Endothelial cell of umbilical vein (primary cell): ENCODE measurements at regions not wholly inside any gene's neighbourhood (a gene's known extent, or its start where the extent isn't known, plus 50 kb on each side); places are given as distances from the start of the nearest gene placed in this dataset.

Experiments used
- BruUV-seq: library from RNA; stranded (reverse); fragments of 400-500 nt; replicated peaks from 2 replicates; lab custom pipeline; 2021; lab: Mats Ljungman, UMichigan
- CTCF ChIA-PET: fragments of 300-600, 350-600 bp; sonication (Branson Sonifier 250); formaldehyde crosslinking; loops from one replicate; lab custom pipeline; 2021; ENCODE audit warnings: antibody characterized with exemption, inconsistent platforms; lab: Charles Lee
- POLR2A ChIA-PET: fragments of 300-600, 350-600 bp; sonication (Branson Sonifier 250); formaldehyde crosslinking; loops from one replicate; lab custom pipeline; 2021; ENCODE audit warnings: antibody characterized with exemption, inconsistent platforms; lab: Charles Lee
- DNase-seq: peaks from one replicate; pipeline ENCODE4 v3.0.0-alpha.2; 2011; ENCODE audit warnings: low read depth, low spot score
- FAIRE-seq: peaks from 2 replicates; lab custom pipeline; 2011; peaks lifted over from hg19 to GRCh38; lab: Jason Lieb, UNC
- H2AFZ ChIP-seq: 2 replicates; pipeline ENCODE4 v1.6.0; 2012; ENCODE audit warnings: low read depth, low read length, control low read depth, inconsistent platforms
- H3K27ac ChIP-seq: 2 replicates; pipeline ENCODE4 v1.5.1; 2011; ENCODE audit warnings: low read depth, mild to moderate bottlenecking, control low read depth, low read length, moderate library complexity; ENCODE audit not compliant: insufficient read depth
- H3K27me3 ChIP-seq, 2 experiments: 2 replicates each; pipeline versions ENCODE4 v1.6.0 to v1.6.1; 2011; ENCODE audit warnings: low read length in 2 of 2, mixed read lengths in 1 of 2; ENCODE audit not compliant: control insufficient read depth in 2 of 2, insufficient read depth in 2 of 2
- H3K36me3 ChIP-seq, 2 experiments: 2 replicates in 1 of 2; 3 replicates in 1 of 2; pipeline ENCODE4 v1.5.1; 2011; ENCODE audit warnings: low read length in 2 of 2, mild to moderate bottlenecking in 1 of 2, moderate library complexity in 1 of 2; ENCODE audit not compliant: control insufficient read depth in 2 of 2, insufficient read depth in 2 of 2; ENCODE audit errors: extremely low read depth in 1 of 2
- H3K4me1 ChIP-seq: 3 replicates; pipeline ENCODE4 v1.5.1; 2011; ENCODE audit warnings: mild to moderate bottlenecking, low read length; ENCODE audit not compliant: control insufficient read depth, insufficient read depth; ENCODE audit errors: extremely low read depth
- H3K4me2 ChIP-seq: 2 replicates; pipeline ENCODE4 v1.6.1; 2011; ENCODE audit warnings: low read length, control low read depth, mixed read lengths; ENCODE audit not compliant: insufficient read depth
- H3K4me3 ChIP-seq, 3 experiments: fragments of 200-600 bp in 1 of 3; sonication (generic), shearing (Covaris generic) in 1 of 3; replicated peaks in 1 of 3; 2 replicates each; pipeline ENCODE4 v1.5.1; 2011 to 2016; ENCODE audit warnings: control low read depth in 3 of 3, low read length in 3 of 3, mild to moderate bottlenecking in 2 of 3, inconsistent platforms in 1 of 3, low read depth in 1 of 3, moderate library complexity in 1 of 3; ENCODE audit not compliant: insufficient read depth in 1 of 3
- H3K79me2 ChIP-seq: 2 replicates; pipeline ENCODE4 v1.6.0; 2012; ENCODE audit warnings: low read length, inconsistent platforms; ENCODE audit not compliant: control insufficient read depth, insufficient read depth
- H3K9ac ChIP-seq: replicated peaks from 2 replicates; pipeline ENCODE3; 2011; ENCODE audit warnings: low read length, control low read depth; ENCODE audit not compliant: insufficient read depth; ENCODE audit errors: extremely low read depth
- H3K9me1 ChIP-seq: replicated peaks from 3 replicates; pipeline ENCODE4 v1.6.0; 2011; ENCODE audit warnings: mild to moderate bottlenecking, low read length; ENCODE audit not compliant: control insufficient read depth, insufficient read depth; ENCODE audit errors: extremely low read depth
- H3K9me3 ChIP-seq: replicated peaks from 2 replicates; pipeline ENCODE4 v1.5.1; 2012; ENCODE audit warnings: low read length, inconsistent platforms; ENCODE audit not compliant: control insufficient read depth, insufficient read depth
- H4K20me1 ChIP-seq: replicated peaks from 2 replicates; pipeline ENCODE3; 2011; ENCODE audit warnings: mild to moderate bottlenecking, low read length; ENCODE audit not compliant: control insufficient read depth, insufficient read depth; ENCODE audit errors: extremely low read depth
- CTCF ChIP-seq, 2 donors: IDR thresholded peaks; 1 replicate in 1 of 2; 2 replicates in 1 of 2; pipeline ENCODE4 v1.5.1; 2011; ENCODE audit warnings: low read length in 2 of 2, mild to moderate bottlenecking in 2 of 2, moderate library complexity in 2 of 2, control low read depth in 1 of 2, inconsistent platforms in 1 of 2, low read depth in 1 of 2; ENCODE audit not compliant: insufficient read depth in 1 of 2; ENCODE audit errors: extremely low read depth in 1 of 2
- EZH2 ChIP-seq: IDR thresholded peaks from 2 replicates; pipeline ENCODE4 v1.6.1; 2012; ENCODE audit warnings: borderline replicate concordance, low read depth, mild to moderate bottlenecking, moderate library complexity, low read length, inconsistent platforms; ENCODE audit not compliant: severe bottlenecking
- FOS ChIP-seq: IDR thresholded peaks from 2 replicates; pipeline ENCODE4 v1.6.1; 2011; ENCODE audit warnings: mild to moderate bottlenecking, low read length, moderate library complexity, borderline replicate concordance; ENCODE audit not compliant: insufficient read depth
- GATA2 ChIP-seq: IDR thresholded peaks from 2 replicates; pipeline ENCODE4 v1.7.0; 2011; ENCODE audit warnings: low read depth, mild to moderate bottlenecking, moderate library complexity, mixed read lengths, low read length; ENCODE audit not compliant: insufficient read length, insufficient read depth
- JUN ChIP-seq: IDR thresholded peaks from 2 replicates; pipeline ENCODE4 v1.6.1; 2011; ENCODE audit warnings: borderline replicate concordance, low read depth; ENCODE audit not compliant: insufficient read length, insufficient read depth
- MAX ChIP-seq: IDR thresholded peaks from 2 replicates; pipeline ENCODE4 v1.6.1; 2011; ENCODE audit not compliant: insufficient read depth, insufficient read length
- MYC ChIP-seq: IDR thresholded peaks from one replicate; pipeline ENCODE4 v1.6.1; 2011; ENCODE audit warnings: mild to moderate bottlenecking, low read depth, low read length
- POLR2A ChIP-seq: IDR thresholded peaks from 2 replicates; pipeline ENCODE4 v1.6.1; 2012; ENCODE audit warnings: low read depth, mild to moderate bottlenecking, control low read depth, low read length
- POLR2AphosphoS5 ChIP-seq: IDR thresholded peaks from 2 replicates; pipeline ENCODE4 v1.6.1; 2012; ENCODE audit warnings: low read depth, mild to moderate bottlenecking, control low read depth, low read length, moderate library complexity; ENCODE audit not compliant: insufficient read depth
- dilution Hi-C: fragments of 300-500 bp; cut with MboI; formaldehyde crosslinking; loops from one replicate; pipeline ENCODE4 v1.15.0; 2019; ENCODE audit warnings: low sequenced_read_pairs; ENCODE audit not compliant: extremely low pct_ligation_motif_present
- intact Hi-C: fragments of 100-400 bp; cut with micrococcal nuclease; formaldehyde crosslinking; loops from one replicate; pipeline ENCODE4 v1.10.0; 2022

GRCh38 chr7:109335951-109336350 is 766.3 kb downstream of the DNAJB9 start:
- dilution Hi-C loops, result no loop called here
- CTCF ChIA-PET, result no interaction called here
- Histone ChIP-seq H3K27ac (no peak overlapping the region), H2AFZ (no peak overlapping the region), H3K9me1 (no peaks in the 10 kb centered on the region), H3K9me3 (no peaks in the 10 kb centered on the region), H4K20me1 (no peaks in the 10 kb centered on the region), H3K36me3 (no peaks in the 10 kb centered on the region), H3K4me1 (no peaks in the 10 kb centered on the region), H3K9ac (no peak overlapping the region), H3K4me3 (no peak overlapping the region), H3K4me2 (no peak overlapping the region), H3K79me2 (no peaks in the 10 kb centered on the region), H3K27me3 (no peaks in the 10 kb centered on the region)
- no peak for FAIRE-seq
- no peak for DNase-seq
- intact Hi-C loops, result no loop called here
- TF ChIP-seq MAX (no peak), EZH2 (no peak), GATA2 (no peak), CTCF (IDR thresholded peaks at IDR 0.05; ENCODE audit: extremely low read depth in 1 of 2, insufficient read depth in 1 of 2, low read depth in 1 of 2, low read length in 2 of 2) (no peak), FOS (no peak), POLR2AphosphoS5 (no peak), POLR2A (no peak), MYC (no peak), JUN (no peak)
- POLR2A ChIA-PET, result no interaction called here
- BruUV-seq, result no TSS peak
